SJSA1 (cell line): ENCODE measurements at regions not wholly inside any gene's neighbourhood (a gene's known extent, or its start where the extent isn't known, plus 50 kb on each side); places are given as distances from the start of the nearest gene placed in this dataset.

Experiments
- DNase-seq, 2 experiments: peaks; one replicate each; pipeline ENCODE4 v3.0.0-alpha.2; 2015 to 2020; ENCODE audit warnings: low spot score in 2 of 2, low read depth in 1 of 2
- H3K27ac ChIP-seq: fragments of 250-450 bp; sonication (Bioruptor Pico); 2 replicates; pipeline ENCODE4 v1.5.1; 2020; ENCODE audit warnings: mild to moderate bottlenecking, moderate library complexity
- H3K27me3 ChIP-seq: fragments of 250-450 bp; sonication (Bioruptor Pico); replicated peaks from 2 replicates; pipeline ENCODE4 v1.5.1; 2020; ENCODE audit warnings: mild to moderate bottlenecking, moderate library complexity
- H3K36me3 ChIP-seq: fragments of 250-450 bp; sonication (Bioruptor Pico); 2 replicates; pipeline ENCODE4 v1.5.1; 2020; ENCODE audit warnings: mild to moderate bottlenecking
- H3K4me1 ChIP-seq: fragments of 250-450 bp; sonication (Bioruptor Pico); replicated peaks from 2 replicates; pipeline ENCODE4 v1.6.1; 2021; ENCODE audit warnings: mild to moderate bottlenecking
- H3K4me3 ChIP-seq: fragments of 250-450 bp; sonication (Bioruptor Pico); 2 replicates; pipeline ENCODE4 v1.5.1; 2020; ENCODE audit warnings: mild to moderate bottlenecking
- H3K9me3 ChIP-seq: fragments of 250-450 bp; sonication (Bioruptor Pico); replicated peaks from 2 replicates; pipeline ENCODE4 v1.5.1; 2020; ENCODE audit warnings: mild to moderate bottlenecking

DNA sequence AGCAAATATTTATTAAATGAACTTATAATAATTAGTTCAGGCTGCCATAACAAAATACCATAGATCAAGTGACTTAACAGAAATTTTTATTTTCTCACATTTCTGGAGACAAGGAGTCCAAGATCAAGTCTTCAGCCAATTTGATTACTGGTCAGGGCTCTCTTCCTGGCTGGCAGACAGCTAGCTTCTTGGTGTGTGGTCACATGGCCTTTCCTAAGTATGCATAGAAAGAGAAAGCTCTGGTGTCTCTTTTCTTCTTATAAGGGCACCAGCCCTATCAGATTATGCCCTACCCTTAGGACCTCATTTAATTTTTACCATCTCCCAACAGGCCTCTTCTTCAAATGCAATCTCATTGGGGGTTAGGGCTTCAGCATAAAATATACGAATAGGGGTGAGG lies 438.5 kb upstream of the INTU start:
- no peak for DNase-seq
- Histone ChIP-seq H3K36me3 (no peaks in the 10 kb centered on the region), H3K9me3 (no peaks in the 10 kb centered on the region; the same call in 1 of the 2 replicates), H3K27ac (no peak overlapping the region), H3K4me1 (no peaks in the 10 kb centered on the region), H3K27me3 (no peaks in the 10 kb centered on the region), H3K4me3 (no peak overlapping the region)

DNA sequence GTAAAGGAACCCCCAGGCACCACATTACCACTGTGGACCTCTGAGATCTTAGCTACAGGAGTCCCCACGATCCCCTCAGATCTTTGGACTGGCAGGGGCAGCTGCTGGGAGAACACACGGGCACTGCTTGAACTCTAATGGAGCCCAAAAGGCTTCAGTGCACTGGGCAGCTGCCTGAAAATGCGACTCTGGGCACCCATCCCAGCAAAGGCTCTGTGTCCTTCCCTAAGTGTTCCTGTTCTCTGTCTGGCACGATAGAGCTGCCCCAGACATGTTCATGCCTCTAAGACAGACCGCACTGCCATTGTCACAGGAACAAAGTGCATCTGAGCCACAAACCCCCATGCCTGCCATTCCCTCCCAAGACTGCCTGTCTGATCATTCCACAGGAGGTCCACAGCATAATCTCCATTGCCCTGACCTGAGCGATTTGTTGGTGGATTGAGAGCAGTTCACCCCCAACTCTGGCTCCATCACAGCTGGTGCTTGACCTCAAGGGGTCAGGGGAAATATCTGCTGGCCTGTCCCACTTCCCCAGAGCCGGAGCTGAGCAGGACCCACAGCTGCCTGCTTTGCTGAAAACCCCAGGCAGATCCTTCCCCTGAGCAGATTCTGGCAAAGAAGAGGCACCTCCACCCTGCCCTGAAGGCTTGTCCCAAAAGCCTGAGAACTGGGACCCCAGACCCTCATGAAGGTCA lies 436.0 kb upstream of the INTU start:
- no peaks in the 10 kb centered on the region for H3K36me3 ChIP-seq
- no peak overlapping the region for H3K27ac ChIP-seq
- no peak for DNase-seq
- H3K27me3 ChIP-seq, result no peaks in the 10 kb centered on the region
- no peaks in the 10 kb centered on the region for H3K4me1 ChIP-seq
- no peak overlapping the region for H3K4me3 ChIP-seq
- no peaks in the 10 kb centered on the region; the same call in 1 of the 2 replicates for H3K9me3 ChIP-seq

DNA sequence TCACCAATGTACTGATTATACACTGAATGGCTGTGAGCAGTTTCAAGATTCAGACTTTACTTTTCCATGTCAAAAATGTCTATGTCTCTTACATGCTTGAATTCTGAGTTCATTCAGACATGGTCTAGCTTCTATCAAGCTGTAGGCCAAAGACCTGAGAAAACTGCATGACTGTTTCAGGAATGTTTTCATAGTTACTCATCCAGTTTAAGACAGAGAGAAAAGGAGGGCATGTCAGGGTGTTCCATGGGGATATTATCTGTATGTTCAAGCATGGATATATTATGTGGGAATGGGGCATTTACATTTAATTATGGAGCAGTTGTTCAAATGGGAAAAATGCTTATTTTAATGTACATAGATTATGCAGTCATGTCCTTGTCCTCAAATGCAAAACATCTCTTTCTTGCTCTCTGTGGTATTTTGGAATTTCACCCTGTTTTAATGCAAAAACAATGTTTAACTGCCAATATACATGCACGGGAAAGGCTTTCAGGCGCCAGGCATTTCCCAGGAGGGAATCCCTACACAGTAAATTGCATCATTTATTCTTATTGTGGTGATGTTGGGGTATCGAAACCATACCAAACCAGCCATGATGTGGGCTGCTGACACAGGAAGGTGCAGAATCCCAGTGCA lies 429.1 kb upstream of the INTU start:
- no peak overlapping the region for H3K27ac ChIP-seq
- no peaks in the 10 kb centered on the region for H3K36me3 ChIP-seq
- no peaks in the 10 kb centered on the region for H3K9me3 ChIP-seq
- H3K4me3 ChIP-seq, result no peak overlapping the region
- no peak for DNase-seq
- H3K27me3 ChIP-seq, result no peaks in the 10 kb centered on the region
- H3K4me1 ChIP-seq, result no peaks in the 10 kb centered on the region

DNA sequence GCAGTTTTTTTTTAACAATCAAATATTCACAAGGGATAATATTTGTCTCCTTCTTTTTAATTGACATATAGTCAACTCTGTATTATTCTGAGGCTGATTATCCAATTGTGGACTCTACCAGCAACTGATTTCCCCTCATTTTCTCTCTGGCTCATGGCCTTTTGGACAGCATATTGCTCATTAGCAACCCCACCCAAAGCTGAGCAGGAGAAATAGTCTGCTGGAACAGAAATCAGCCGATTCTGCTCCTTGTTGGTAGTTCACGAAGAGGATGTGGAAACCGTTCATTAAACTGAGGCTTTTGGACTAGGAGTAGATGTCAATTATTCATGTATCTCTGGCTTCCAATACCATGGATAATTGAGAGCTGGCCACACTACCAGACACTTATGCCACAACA lies 428.4 kb upstream of the INTU start:
- Histone ChIP-seq H3K9me3 (no peaks in the 10 kb centered on the region), H3K4me3 (no peak overlapping the region), H3K36me3 (no peaks in the 10 kb centered on the region), H3K4me1 (no peaks in the 10 kb centered on the region), H3K27ac (no peak overlapping the region), H3K27me3 (no peaks in the 10 kb centered on the region)
- DNase-seq, result no peak

DNA sequence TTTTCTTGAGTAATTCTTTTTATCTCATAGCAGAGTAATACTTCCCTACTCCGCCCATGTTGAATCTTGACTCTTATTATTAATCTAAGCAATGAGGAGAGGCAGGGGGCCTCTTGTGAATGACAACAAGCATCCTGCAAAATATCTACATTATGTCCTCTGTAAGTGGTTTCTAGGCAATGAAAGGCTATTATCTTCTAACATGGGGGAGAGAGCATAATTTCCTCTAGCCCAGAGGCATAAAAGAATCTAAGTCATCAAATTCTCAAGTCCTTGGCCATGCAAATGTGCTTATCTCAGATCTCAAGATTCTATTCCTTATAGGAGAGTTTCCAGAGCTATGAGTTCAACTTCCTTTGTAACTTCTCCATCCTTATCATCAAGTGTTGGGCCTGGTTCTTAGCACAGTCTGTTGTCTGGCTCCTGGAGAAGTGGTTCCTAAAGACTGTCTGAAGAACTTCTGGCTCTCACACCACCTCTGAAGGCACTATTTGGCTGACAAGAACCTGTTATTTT lies 423.1 kb upstream of the INTU start:
- H3K27ac ChIP-seq, result no peak overlapping the region
- no peaks in the 10 kb centered on the region for H3K4me1 ChIP-seq
- no peak overlapping the region for H3K4me3 ChIP-seq
- DNase-seq, result no peak
- H3K36me3 ChIP-seq, result no peaks in the 10 kb centered on the region
- H3K27me3 ChIP-seq, result no peaks in the 10 kb centered on the region
- H3K9me3 ChIP-seq, result peaks cover 2% of the 10 kb centered on the region; the same call in 1 of the 2 replicates

DNA sequence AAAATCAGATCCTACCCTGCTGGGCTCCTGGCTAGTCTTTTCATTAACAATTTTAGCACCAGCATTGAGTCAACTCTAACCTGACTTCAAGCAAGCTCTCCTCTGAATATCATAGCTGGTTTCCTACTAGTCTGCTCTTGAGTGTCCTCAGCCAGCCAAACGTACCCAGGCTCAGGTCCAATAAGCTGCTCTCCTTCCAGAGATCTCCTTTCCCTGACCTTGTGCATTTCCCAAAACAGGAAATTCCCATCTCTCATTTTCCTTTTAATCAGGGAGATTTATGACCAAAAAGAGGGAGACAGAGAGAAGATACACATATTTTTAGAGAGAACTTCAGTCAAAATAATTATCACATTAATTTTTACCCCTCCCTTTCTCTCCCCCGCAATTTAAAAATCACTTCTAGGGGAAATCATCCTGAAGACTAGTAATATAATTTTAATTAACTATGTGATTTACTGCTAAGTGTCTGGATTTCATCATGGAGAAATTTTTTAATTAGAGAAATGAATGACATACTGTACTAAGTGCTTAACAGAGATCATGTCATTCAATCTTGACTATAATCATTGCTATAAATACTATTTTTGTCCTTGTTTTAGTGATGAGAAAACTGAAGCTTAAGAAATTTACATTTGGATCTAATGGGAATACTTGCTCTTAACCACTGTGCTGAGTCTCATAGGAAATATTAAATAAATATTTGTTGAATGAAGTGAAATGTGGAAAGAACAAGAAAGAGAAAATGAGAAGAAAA lies 421.7 kb upstream of the INTU start:
- Histone ChIP-seq H3K4me3 (no peak overlapping the region), H3K27me3 (no peaks in the 10 kb centered on the region), H3K36me3 (no peaks in the 10 kb centered on the region), H3K9me3 (peaks cover 2% of the 10 kb centered on the region; the same call in 1 of the 2 replicates), H3K4me1 (no peaks in the 10 kb centered on the region), H3K27ac (no peak overlapping the region)
- DNase-seq, result no peak

DNA sequence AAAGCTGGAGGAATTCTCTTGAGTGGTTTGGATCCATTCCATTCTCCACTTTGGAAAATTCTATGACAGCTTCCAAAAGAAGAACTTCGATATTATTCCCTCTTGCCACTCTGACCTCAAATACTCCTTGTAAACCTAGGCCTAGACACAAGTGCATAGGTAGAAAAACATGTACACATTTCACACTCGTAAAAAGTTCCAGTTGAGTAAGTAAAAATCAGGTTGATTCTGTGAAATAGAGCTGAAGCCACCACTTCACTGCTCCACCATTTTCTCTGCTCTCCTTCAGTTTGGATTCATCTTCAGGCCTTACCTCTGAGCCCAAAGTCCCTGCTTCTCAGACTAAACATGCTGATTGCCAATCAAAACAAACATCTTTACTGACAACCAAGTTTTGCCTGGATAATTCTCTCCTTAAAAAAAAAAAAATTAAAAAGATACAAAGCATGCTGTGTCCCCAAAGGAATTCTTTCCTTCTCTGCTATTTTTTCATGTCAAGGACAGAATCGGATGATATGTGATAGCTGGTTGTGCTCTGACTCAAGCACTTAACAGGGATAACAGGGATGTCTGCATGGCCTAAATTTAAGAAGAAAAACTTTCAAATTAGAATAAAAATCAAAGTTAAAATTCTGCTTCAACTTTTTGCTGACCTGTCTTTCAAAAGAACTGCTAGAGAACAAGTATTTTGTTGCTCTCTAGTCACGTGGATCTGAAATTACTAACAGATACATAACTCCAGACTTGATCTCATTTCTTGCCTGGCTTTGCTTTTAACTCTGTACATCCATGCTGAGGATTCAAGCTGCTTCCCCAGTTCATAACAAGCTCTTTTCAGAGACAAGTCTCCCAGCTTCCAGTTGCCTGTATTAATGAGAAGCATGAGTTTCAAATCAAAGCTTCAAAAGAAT lies 420.9 kb upstream of the INTU start:
- DNase-seq, result no peak
- H3K36me3 ChIP-seq, result no peaks in the 10 kb centered on the region
- H3K27ac ChIP-seq, result no peak overlapping the region
- no peaks in the 10 kb centered on the region for H3K27me3 ChIP-seq
- no peaks in the 10 kb centered on the region for H3K4me1 ChIP-seq
- no peak overlapping the region for H3K4me3 ChIP-seq
- H3K9me3 ChIP-seq, result peaks cover 2% of the 10 kb centered on the region; the same call in 1 of the 2 replicates

DNA sequence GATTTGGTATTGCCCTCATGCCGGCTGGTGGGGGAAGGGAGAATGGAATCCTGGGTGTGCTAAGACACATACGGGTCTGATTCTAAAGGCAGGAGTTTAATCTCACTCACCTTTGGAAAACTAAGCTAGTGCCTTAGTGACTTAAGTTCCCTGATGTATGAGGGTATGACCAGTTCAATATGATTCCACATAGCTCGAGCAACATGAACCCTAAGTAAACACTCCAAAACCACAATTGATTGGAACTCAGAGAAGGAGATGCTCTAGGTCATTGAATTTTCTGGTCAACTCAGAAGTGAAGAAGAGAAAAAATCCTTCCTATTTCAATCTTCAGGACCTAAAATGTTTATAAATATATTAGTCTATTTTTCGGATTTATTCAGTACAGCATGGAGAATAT lies 420.1 kb upstream of the INTU start:
- H3K27me3 ChIP-seq, result no peaks in the 10 kb centered on the region
- H3K9me3 ChIP-seq, result peaks cover 2% of the 10 kb centered on the region; the same call in 1 of the 2 replicates
- H3K27ac ChIP-seq, result no peak overlapping the region
- no peaks in the 10 kb centered on the region for H3K36me3 ChIP-seq
- H3K4me3 ChIP-seq, result no peak overlapping the region
- DNase-seq, result no peak
- no peaks in the 10 kb centered on the region for H3K4me1 ChIP-seq

DNA sequence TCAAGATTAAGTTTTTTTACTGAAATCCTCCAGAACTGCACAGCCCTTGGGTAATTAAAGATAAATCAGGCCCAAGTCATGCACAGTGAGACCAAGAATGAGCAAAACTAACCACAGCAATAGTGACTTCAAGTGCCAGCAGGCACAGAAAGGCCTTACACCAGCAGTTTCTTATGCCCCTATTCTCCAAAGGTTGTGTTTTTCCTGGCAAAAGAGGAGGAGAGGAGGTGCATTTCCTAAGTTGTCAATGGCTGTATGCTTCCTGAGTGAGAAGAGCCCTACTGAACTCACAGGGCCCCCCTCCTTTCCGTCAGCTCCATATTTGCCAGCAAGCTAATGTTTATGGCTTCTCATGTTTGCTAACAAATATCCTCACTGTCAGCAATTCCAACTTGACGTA lies 418.7 kb upstream of the INTU start:
- Histone ChIP-seq H3K4me3 (no peak overlapping the region), H3K36me3 (no peaks in the 10 kb centered on the region), H3K9me3 (peaks cover 2% of the 10 kb centered on the region; the same call in 1 of the 2 replicates), H3K4me1 (no peaks in the 10 kb centered on the region), H3K27ac (no peak overlapping the region), H3K27me3 (no peaks in the 10 kb centered on the region)
- DNase-seq, result no peak

DNA sequence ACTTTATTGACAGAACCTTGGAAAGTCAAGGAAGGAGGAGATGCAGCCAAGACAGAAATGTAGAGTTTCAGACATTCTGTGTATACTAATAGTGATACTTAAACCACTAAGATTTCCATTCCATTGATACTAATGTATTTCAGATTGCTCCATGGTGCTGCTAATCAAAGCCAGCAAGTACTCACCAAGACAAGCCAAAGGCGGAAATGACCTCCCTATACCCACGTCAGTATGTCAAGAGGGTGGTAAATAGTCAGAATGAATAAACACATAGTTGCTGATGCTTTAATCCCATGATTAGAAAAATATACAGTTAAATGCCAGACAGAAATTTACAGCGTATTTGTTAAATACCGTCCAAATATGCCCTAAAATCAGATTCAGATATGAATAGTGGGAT lies 417.8 kb upstream of the INTU start:
- H3K4me1 ChIP-seq, result no peaks in the 10 kb centered on the region
- no peak for DNase-seq
- H3K4me3 ChIP-seq, result no peak overlapping the region
- H3K36me3 ChIP-seq, result no peaks in the 10 kb centered on the region
- H3K9me3 ChIP-seq, result peaks cover 2% of the 10 kb centered on the region; the same call in 1 of the 2 replicates
- no peak overlapping the region for H3K27ac ChIP-seq
- H3K27me3 ChIP-seq, result no peaks in the 10 kb centered on the region

DNA sequence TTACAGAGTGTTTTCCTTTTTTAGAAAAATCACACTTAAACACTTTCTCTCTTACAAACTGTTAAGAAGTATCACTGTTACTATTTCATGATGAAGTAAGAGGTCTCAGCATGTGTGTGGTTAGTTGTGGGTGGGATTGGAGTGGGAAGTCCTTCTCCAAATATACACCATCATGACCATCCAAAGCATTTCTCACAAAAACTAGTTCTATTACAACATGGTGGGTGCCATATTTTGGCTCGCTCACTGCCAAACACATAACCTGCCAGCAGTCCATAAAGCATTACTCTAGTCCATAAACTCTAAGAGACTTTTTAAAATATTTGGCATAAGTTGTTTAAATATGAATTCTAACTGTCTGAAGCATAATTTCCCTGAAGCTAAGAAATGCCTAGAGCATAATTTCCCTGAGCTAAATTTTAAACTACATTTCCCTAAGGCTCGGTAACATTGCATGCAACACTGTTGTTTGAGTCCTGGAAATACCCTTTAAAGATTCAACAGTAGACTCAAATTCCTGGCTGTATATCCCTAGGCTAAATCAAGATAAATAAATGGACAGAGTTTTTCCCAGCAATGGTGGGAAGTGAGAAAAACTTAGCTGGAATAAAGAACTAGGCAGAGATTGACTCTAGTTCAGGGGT lies 415.0 kb upstream of the INTU start:
- Histone ChIP-seq H3K9me3 (no peaks in the 10 kb centered on the region; the same call in 1 of the 2 replicates), H3K4me1 (no peaks in the 10 kb centered on the region), H3K27ac (no peak overlapping the region), H3K4me3 (no peak overlapping the region), H3K36me3 (no peaks in the 10 kb centered on the region), H3K27me3 (no peaks in the 10 kb centered on the region)
- no peak for DNase-seq

DNA sequence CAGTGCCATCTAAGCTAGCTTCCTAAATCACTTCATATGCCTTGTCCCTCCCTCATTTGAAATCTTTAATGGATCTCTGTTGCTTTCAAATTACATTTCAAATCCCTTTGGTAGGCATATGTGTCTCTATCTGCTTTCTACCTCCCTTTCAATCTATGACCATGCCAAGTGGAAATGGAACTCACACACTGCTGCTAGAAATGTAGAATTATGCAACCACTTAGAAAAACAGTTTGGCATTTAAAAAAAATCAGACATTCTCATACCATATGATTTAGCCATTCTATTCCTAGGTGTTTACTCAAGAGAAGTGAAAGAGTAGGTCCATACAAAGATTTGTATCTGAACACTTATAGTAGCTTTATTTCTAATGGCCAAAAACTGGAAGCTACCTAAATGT lies 413.5 kb upstream of the INTU start:
- no peak for DNase-seq
- Histone ChIP-seq H3K27me3 (no peaks in the 10 kb centered on the region), H3K27ac (no peak overlapping the region), H3K4me1 (no peaks in the 10 kb centered on the region), H3K36me3 (no peaks in the 10 kb centered on the region), H3K4me3 (no peak overlapping the region), H3K9me3 (no peaks in the 10 kb centered on the region; the same call in 1 of the 2 replicates)

DNA sequence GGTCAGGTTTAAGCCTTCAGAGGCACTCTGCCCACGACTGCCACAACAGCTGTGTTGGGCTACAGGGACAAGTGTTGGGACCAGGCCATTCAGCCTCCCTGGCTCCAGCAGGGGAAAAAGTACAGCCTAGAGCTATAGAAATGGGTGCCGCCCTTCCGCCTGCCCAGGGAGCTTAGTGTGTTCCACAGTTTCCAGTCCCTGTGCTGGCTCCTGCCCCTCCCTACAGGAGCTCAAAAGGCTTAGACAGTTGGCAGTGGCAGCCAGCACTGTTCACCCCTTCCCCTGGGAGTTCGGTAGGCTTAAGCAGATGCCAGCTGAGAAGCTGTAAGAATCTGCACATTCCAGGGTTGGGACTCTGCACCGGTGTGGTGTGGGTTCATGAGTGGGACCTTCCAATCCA lies 408.2 kb upstream of the INTU start:
- Histone ChIP-seq H3K4me1 (no peaks in the 10 kb centered on the region), H3K4me3 (no peak overlapping the region), H3K9me3 (no peaks in the 10 kb centered on the region), H3K36me3 (no peaks in the 10 kb centered on the region), H3K27me3 (no peaks in the 10 kb centered on the region), H3K27ac (no peak overlapping the region)
- DNase-seq, result no peak
